ENCODE measurements at regions not wholly inside any gene's neighbourhood (a gene's known extent, or its start where the extent isn't known, plus 50 kb on each side); places are given as distances from the start of the nearest gene placed in this dataset.

DNA sequence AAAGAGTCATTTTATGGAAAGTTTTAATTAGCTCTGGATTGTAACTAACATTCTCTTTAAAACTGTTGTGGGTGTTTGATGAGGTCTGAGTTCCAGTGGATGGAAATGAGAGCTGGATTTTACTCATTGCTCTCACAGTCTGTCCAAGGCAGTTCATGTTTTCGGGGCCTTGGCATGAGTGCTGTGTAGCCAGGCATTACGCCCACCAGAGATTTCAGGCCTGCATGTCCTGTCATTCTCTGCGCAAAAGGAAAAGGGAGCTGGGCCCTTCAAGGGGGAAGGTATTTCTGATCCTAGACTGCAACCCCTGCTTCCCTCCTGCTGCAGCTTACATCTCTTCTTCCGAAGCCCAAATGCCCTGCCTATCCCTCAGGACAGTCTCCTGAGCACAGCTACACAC, 499.6 kb upstream of the TRPC7 start:
- intact Hi-C loops (cut with DNase I; ENCODE audit: low total_unique reads) = no loop called here
- TF ChIP-seq POLR2A (IDR thresholded peaks at IDR 0.05) (no peak), POLR2AphosphoS5 (IDR thresholded peaks at IDR 0.05) (no peak)
- TF ChIP-seq, protein P1, sequence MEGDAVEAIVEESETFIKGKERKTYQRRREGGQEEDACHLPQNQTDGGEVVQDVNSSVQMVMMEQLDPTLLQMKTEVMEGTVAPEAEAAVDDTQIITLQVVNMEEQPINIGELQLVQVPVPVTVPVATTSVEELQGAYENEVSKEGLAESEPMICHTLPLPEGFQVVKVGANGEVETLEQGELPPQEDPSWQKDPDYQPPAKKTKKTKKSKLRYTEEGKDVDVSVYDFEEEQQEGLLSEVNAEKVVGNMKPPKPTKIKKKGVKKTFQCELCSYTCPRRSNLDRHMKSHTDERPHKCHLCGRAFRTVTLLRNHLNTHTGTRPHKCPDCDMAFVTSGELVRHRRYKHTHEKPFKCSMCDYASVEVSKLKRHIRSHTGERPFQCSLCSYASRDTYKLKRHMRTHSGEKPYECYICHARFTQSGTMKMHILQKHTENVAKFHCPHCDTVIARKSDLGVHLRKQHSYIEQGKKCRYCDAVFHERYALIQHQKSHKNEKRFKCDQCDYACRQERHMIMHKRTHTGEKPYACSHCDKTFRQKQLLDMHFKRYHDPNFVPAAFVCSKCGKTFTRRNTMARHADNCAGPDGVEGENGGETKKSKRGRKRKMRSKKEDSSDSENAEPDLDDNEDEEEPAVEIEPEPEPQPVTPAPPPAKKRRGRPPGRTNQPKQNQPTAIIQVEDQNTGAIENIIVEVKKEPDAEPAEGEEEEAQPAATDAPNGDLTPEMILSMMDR (IDR thresholded peaks at IDR 0.05) = no peak
- Histone ChIP-seq H3K4me1 (no peaks in the 10 kb centered on the region), H3K4me3 (no peak overlapping the region), H3K36me3 (no peaks in the 10 kb centered on the region), H3K9me3 (no peaks in the 10 kb centered on the region), H3K27ac (no peak overlapping the region), H3K27me3 (no peaks in the 10 kb centered on the region)
- DNase-seq (ENCODE audit: low spot score in 2 of 2) = no peak

DNA sequence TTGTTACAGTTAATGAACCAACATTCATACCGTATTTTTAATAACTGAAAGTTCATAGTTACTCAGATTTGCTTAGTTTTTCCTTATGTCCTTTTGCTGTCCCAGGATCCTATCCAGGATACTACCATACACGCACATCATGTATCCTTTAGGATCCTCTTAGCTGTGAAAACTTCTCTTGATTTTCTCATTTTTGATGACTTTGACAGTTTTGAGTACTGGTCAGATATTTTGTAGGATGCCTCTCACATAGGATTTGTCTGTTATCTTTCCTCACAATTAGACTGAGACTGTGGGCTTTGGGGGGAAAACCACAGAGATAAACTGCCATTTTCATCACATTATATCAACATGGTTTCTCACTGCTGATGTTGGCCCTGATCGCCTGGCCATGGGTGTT, 491.3 kb upstream of the TRPC7 start:
- TF ChIP-seq, protein P1 (IDR thresholded peaks at IDR 0.05) = no peak
- TF ChIP-seq POLR2A (IDR thresholded peaks at IDR 0.05) (no peak), POLR2AphosphoS5 (IDR thresholded peaks at IDR 0.05) (no peak)
- no peak overlapping the region for H3K4me3 ChIP-seq
- intact Hi-C loops (cut with DNase I; ENCODE audit: low total_unique reads) = no loop called here
- no peaks in the 10 kb centered on the region for H3K27me3 ChIP-seq
- no peaks in the 10 kb centered on the region for H3K4me1 ChIP-seq
- no peaks in the 10 kb centered on the region for H3K36me3 ChIP-seq
- no peak for DNase-seq (ENCODE audit: low spot score in 2 of 2)
- H3K9me3 ChIP-seq = no peaks in the 10 kb centered on the region
- no peak overlapping the region for H3K27ac ChIP-seq

DNA sequence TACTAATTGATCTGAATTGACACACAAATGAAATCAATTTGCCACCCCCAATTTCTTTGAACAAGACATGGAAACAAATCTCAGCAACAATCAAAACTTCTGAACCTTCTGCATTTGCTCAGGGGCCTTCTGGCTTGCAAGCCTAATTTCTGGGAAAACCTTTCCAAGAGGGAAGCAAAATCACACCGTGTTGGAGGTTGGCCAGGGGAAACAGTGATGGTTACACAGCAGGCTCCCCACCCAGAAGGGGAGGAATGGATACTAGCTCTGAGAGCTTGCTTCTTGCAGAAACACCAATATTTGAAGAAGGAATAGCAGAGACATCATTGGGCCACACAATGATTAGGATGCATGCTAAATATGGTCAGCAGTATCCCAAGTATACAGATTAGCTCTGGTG, 488.6 kb upstream of the TRPC7 start:
- H3K9me3 ChIP-seq = peaks cover 0 to 5% of the 10 kb centered on the region in 2 donors
- DNase-seq (ENCODE audit: low spot score in 2 of 2) = no peak
- intact Hi-C loops (cut with DNase I; ENCODE audit: low total_unique reads) = no loop called here
- H3K27me3 ChIP-seq = no peaks in the 10 kb centered on the region
- no peaks in the 10 kb centered on the region for H3K36me3 ChIP-seq
- no peaks in the 10 kb centered on the region for H3K4me1 ChIP-seq
- no peak overlapping the region for H3K27ac ChIP-seq
- TF ChIP-seq POLR2AphosphoS5 (IDR thresholded peaks at IDR 0.05) (no peak), POLR2A (IDR thresholded peaks at IDR 0.05) (no peak)
- TF ChIP-seq, protein P1 (IDR thresholded peaks at IDR 0.05) = no peak
- no peak overlapping the region for H3K4me3 ChIP-seq

DNA sequence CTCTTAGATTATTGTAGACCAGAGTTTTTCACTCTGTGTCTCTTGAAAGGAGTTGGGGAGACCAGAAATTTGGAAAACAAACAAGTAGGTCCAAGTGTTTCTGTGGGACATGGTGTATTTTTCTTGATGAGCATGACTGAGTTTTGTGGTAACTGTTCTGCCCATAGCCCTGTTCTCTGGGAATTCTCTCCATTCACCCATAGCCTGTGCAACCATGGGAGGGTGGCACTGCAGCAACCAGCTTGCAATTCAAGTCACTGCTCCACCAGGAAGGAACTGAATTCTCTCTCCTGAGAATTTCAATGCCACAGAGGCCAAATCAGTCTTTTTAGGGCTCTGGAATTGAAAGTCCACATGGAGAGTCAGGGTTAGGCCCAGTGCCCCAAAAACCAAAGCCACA, 475.3 kb upstream of the TRPC7 start:
- Histone ChIP-seq H3K36me3 (no peaks in the 10 kb centered on the region), H3K27ac (no peak overlapping the region), H3K4me1 (no peaks in the 10 kb centered on the region), H3K4me3 (no peak overlapping the region), H3K9me3 (no peaks in the 10 kb centered on the region), H3K27me3 (no peaks in the 10 kb centered on the region)
- no peak for DNase-seq (ENCODE audit: low spot score in 2 of 2)
- TF ChIP-seq POLR2A (IDR thresholded peaks at IDR 0.05) (no peak), POLR2AphosphoS5 (IDR thresholded peaks at IDR 0.05) (no peak)
- TF ChIP-seq, protein P1 (IDR thresholded peaks at IDR 0.05) = no peak
- intact Hi-C loops (cut with DNase I; ENCODE audit: low total_unique reads) = no loop called here

DNA sequence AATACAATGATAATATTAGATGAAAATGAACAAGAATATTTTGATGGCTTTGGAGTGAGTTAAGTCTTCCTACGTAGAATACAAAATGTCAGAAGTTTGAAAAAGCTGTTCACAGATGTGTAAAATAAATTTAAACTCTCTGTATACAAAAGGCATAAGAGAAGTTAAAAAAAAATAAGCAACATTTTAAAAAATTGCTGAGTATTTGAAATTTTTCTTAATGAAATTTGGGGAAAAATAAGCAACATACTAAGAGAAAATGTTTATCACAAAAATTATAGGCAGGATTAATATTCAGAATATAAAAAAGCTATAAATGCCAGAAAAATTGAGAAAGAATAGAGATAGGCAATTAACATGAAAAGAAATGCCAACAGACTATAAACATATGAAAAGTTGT, 470.7 kb upstream of the TRPC7 start:
- Histone ChIP-seq H3K27ac (no peak overlapping the region), H3K4me1 (no peaks in the 10 kb centered on the region), H3K4me3 (no peak overlapping the region), H3K36me3 (no peaks in the 10 kb centered on the region), H3K9me3 (no peaks in the 10 kb centered on the region), H3K27me3 (no peaks in the 10 kb centered on the region)
- intact Hi-C loops (cut with DNase I; ENCODE audit: low total_unique reads) = loop anchor here (5.0 kb wide), 1 partner anchor 259 kb away; no protein-coding TSS in a partner anchor
- TF ChIP-seq, protein P1 (IDR thresholded peaks at IDR 0.05) = no peak
- TF ChIP-seq POLR2AphosphoS5 (IDR thresholded peaks at IDR 0.05) (no peak), POLR2A (IDR thresholded peaks at IDR 0.05) (no peak)
- DNase-seq (ENCODE audit: low spot score in 2 of 2) = no peak
